B cell (primary cell): ENCODE measurements at regions not wholly inside any gene's neighbourhood (a gene's known extent, or its start where the extent isn't known, plus 50 kb on each side); places are given as distances from the start of the nearest gene placed in this dataset.

Source experiments
- ATAC-seq: fragments of 200-7000 bp; cut with Tn5 transposase; one replicate; pipeline ENCODE4 v1.10.0; 2021; ENCODE audit warnings: low read depth, mild to moderate bottlenecking, moderate number of reproducible peaks, moderate library complexity
- CTCF ChIA-PET: fragments of 350-600 bp; sonication (Branson Sonifier 250); formaldehyde crosslinking; loops from one replicate; lab custom pipeline; 2021; ENCODE audit warnings: antibody characterized with exemption, inconsistent platforms; lab: Charles Lee
- POLR2A ChIA-PET: fragments of 350-600 bp; sonication (Branson Sonifier 250); formaldehyde crosslinking; loops from one replicate; lab custom pipeline; 2021; ENCODE audit warnings: antibody characterized with exemption; lab: Charles Lee
- DNase-seq: peaks from one replicate; pipeline ENCODE4 v3.0.0; 2013
- H2AFZ ChIP-seq: 2 replicates; pipeline ENCODE4 v1.6.1; 2012; ENCODE audit warnings: mild to moderate bottlenecking, low read depth, low read length; ENCODE audit not compliant: insufficient read depth, poor library complexity, severe bottlenecking
- H3K27ac ChIP-seq, 2 donors: 1 replicate in 1 of 2; 2 replicates in 1 of 2; pipeline ENCODE4 v1.5.1; 2012 to 2013; ENCODE audit warnings: low read length in 2 of 2, mild to moderate bottlenecking in 2 of 2, moderate library complexity in 1 of 2
- H3K27me3 ChIP-seq, 4 experiments: fragments of 200-600 bp in 1 of 4; sonication (generic) in 1 of 4; replicated peaks in 1 of 4; 1 replicate in 2 of 4; 2 replicates in 2 of 4; pipeline versions ENCODE4 v1.6.1 to v1.7.0; 2013 to 2016; ENCODE audit warnings: low read length in 3 of 4, mild to moderate bottlenecking in 2 of 4, mixed read lengths in 1 of 4, moderate library complexity in 1 of 4; ENCODE audit not compliant: insufficient read depth in 4 of 4, control insufficient read depth in 3 of 4; ENCODE audit errors: control extremely low read depth in 1 of 4
- H3K36me3 ChIP-seq, 2 experiments: replicated peaks in 1 of 2; 1 replicate in 1 of 2; 2 replicates in 1 of 2; pipeline versions ENCODE4 v1.6.1 to v1.7.1; 2013; ENCODE audit warnings: low read length in 1 of 2; ENCODE audit not compliant: insufficient read depth in 2 of 2, control insufficient read depth in 1 of 2; ENCODE audit errors: control extremely low read depth in 1 of 2, extremely low read depth in 1 of 2
- H3K4me1 ChIP-seq, 2 donors: fragments of 200-600 bp in 1 of 2; sonication (generic) in 1 of 2; 1 replicate in 1 of 2; 2 replicates in 1 of 2; pipeline versions ENCODE4 v1.5.1 to v1.6.1; 2013 to 2017; ENCODE audit warnings: low read length in 2 of 2; ENCODE audit not compliant: control insufficient read depth in 2 of 2, insufficient read depth in 2 of 2
- H3K4me2 ChIP-seq: replicated peaks from 2 replicates; pipeline ENCODE3; 2012; ENCODE audit warnings: mild to moderate bottlenecking, low read depth, low read length; ENCODE audit not compliant: poor library complexity, severe bottlenecking
- H3K4me3 ChIP-seq, 5 experiments: fragments of 200-600 bp in 1 of 5; sonication (generic) in 1 of 5; 1 replicate in 3 of 5; 2 replicates in 2 of 5; pipeline versions ENCODE4 v1.5.1 to v1.7.0; 2011 to 2016; ENCODE audit warnings: low read length in 4 of 5, mild to moderate bottlenecking in 4 of 5, low read depth in 2 of 5, control low read depth in 1 of 5, moderate library complexity in 1 of 5; ENCODE audit not compliant: insufficient read depth in 1 of 5; ENCODE audit errors: control extremely low read depth in 1 of 5, extremely low read depth in 1 of 5
- H3K79me2 ChIP-seq: fragments of 200-600 bp; sonication (generic); one replicate; pipeline ENCODE4 v1.6.0; 2016; ENCODE audit warnings: low read length; ENCODE audit not compliant: control insufficient read depth, insufficient read depth
- H3K9ac ChIP-seq: fragments of 200-600 bp; sonication (generic); 2 replicates; pipeline ENCODE4 v1.6.1; 2017; ENCODE audit warnings: mild to moderate bottlenecking, low read length, moderate library complexity
- H3K9me3 ChIP-seq, 3 donors: one replicate each; pipeline versions ENCODE4 v1.6.1 to v1.7.1; 2013; ENCODE audit warnings: low read length in 2 of 3; ENCODE audit not compliant: control insufficient read depth in 2 of 3, insufficient read depth in 1 of 3; ENCODE audit errors: control extremely low read depth in 1 of 3
- H4K20me1 ChIP-seq: 2 replicates; pipeline ENCODE4 v1.6.0; 2012; ENCODE audit warnings: mild to moderate bottlenecking, low read length; ENCODE audit not compliant: insufficient read depth, control insufficient read depth, poor library complexity, severe bottlenecking
- H3K27ac Mint-ChIP-seq: one replicate; pipeline ENCODE4 v1.8.0; 2021; ENCODE audit warnings: mixed read lengths
- H3K27me3 Mint-ChIP-seq: one replicate; pipeline ENCODE4 v1.8.0; 2021; ENCODE audit warnings: mixed read lengths
- H3K4me1 Mint-ChIP-seq: one replicate; pipeline ENCODE4 v1.8.0; 2021; ENCODE audit warnings: mixed read lengths
- H3K4me3 Mint-ChIP-seq: one replicate; pipeline ENCODE4 v1.8.0; 2021; ENCODE audit warnings: mixed read lengths
- H3K9me3 Mint-ChIP-seq: one replicate; pipeline ENCODE4 v1.8.0; 2022; ENCODE audit warnings: mixed read lengths; ENCODE audit not compliant: insufficient read depth
- EZH2 ChIP-seq: IDR thresholded peaks from 2 replicates; pipeline ENCODE4 v1.6.1; 2012; ENCODE audit warnings: borderline replicate concordance, low read depth, mild to moderate bottlenecking, moderate library complexity, low read length; ENCODE audit not compliant: insufficient read depth, poor library complexity, severe bottlenecking
- WGBS: methylation state at CpG from one replicate; pipeline ENCODE4 v1.1.5; 2013; ENCODE audit warnings: missing lambda C conversion rate; ENCODE audit not compliant: insufficient coverage; 5-methylcytosine and 5-hydroxymethylcytosine counted together
- intact Hi-C: fragments of 100-400 bp; cut with micrococcal nuclease; formaldehyde crosslinking; loops from one replicate; pipeline ENCODE4 v1.10.0; 2022
- TF ChIP-seq, protein P1 (sequence below): fragments of 200-600 bp; IDR thresholded peaks from one replicate; pipeline ENCODE4 v1.8.0; 2022; ENCODE audit warnings: antibody characterized with exemption, mild to moderate bottlenecking

DNA sequence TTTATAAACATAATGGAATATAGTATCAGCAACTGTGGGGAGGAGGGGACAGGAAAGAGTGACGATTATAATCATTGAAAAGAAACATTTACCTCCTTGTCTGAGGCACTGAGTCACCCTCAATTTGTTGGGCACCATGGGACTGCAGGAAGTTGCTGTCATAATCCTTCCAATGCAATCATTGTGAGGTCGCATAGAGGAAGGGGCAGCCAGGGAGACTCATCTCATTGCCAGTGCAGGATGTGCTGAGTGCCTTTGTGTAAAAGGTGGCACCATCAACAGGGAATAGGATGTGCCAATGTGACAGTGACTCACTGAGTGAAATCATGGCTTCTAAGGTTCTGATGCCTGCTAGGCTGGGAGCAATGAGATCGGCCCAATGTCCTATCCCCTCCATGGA lies 300.4 kb upstream of the ADAMTS9 start:
- no peak for ATAC-seq
- ChIA-PET POLR2A (no interaction called here), CTCF (no interaction called here)
- no peaks in the 10 kb centered on the region for H3K4me1 Mint-ChIP-seq
- no peaks in the 10 kb centered on the region for H4K20me1 ChIP-seq
- no peak overlapping the region for H3K4me2 ChIP-seq
- TF ChIP-seq, protein P1, sequence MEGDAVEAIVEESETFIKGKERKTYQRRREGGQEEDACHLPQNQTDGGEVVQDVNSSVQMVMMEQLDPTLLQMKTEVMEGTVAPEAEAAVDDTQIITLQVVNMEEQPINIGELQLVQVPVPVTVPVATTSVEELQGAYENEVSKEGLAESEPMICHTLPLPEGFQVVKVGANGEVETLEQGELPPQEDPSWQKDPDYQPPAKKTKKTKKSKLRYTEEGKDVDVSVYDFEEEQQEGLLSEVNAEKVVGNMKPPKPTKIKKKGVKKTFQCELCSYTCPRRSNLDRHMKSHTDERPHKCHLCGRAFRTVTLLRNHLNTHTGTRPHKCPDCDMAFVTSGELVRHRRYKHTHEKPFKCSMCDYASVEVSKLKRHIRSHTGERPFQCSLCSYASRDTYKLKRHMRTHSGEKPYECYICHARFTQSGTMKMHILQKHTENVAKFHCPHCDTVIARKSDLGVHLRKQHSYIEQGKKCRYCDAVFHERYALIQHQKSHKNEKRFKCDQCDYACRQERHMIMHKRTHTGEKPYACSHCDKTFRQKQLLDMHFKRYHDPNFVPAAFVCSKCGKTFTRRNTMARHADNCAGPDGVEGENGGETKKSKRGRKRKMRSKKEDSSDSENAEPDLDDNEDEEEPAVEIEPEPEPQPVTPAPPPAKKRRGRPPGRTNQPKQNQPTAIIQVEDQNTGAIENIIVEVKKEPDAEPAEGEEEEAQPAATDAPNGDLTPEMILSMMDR: no peak
- no peak for TF ChIP-seq EZH2
- H3K4me3 ChIP-seq: no peak overlapping the region
- 92% methylated on average over 1 of the region's 3 CpGs for WGBS
- H3K4me1 ChIP-seq: no peaks in the 10 kb centered on the region
- no peaks in the 10 kb centered on the region for H3K27me3 ChIP-seq
- intact Hi-C loops: no loop called here
- no peak overlapping the region for H3K9ac ChIP-seq
- no peaks in the 10 kb centered on the region for H3K9me3 ChIP-seq
- H3K27ac ChIP-seq: no peak overlapping the region
- H2AFZ ChIP-seq: no peak overlapping the region
- no peaks in the 10 kb centered on the region for H3K36me3 ChIP-seq
- no peak overlapping the region for H3K4me3 Mint-ChIP-seq
- H3K79me2 ChIP-seq: no peaks in the 10 kb centered on the region
- no peak for DNase-seq
- H3K27me3 Mint-ChIP-seq: no peaks in the 10 kb centered on the region
- H3K27ac Mint-ChIP-seq: no peak overlapping the region
- peaks cover 8% of the 10 kb centered on the region for H3K9me3 Mint-ChIP-seq

DNA sequence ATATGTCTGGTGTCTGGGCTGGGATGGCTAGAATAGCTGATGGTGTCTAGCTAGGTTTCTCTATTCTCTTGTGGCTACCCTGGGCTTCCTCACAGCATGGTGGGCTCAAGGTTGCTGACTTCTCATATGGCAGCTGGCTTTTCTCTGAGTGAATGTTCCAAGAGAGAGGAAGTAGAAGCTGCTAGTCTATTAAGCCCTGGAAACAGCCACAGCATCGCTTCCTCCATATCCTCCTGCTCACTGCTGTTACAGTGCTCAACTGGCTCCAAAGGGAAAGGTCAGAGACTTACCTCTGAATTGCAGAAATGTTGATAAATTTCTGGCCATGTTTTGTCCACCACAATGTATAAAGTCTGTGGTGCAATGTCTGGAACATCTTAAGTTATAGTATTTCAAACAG lies 299.9 kb upstream of the ADAMTS9 start:
- Mint-ChIP-seq H3K4me1 (no peaks in the 10 kb centered on the region), H3K4me3 (no peak overlapping the region), H3K27me3 (no peaks in the 10 kb centered on the region), H3K27ac (no peak overlapping the region), H3K9me3 (peaks cover 8% of the 10 kb centered on the region)
- no peaks in the 10 kb centered on the region for H3K36me3 ChIP-seq
- ChIA-PET POLR2A (no interaction called here), CTCF (no interaction called here)
- no peaks in the 10 kb centered on the region for H3K79me2 ChIP-seq
- ATAC-seq (no peak), DNase-seq (no peak)
- no CpG with 5 or more reads among the region's 1 CpG for WGBS
- no peaks in the 10 kb centered on the region for H4K20me1 ChIP-seq
- H3K9ac ChIP-seq: no peak overlapping the region
- H3K4me3 ChIP-seq: no peak overlapping the region
- no peaks in the 10 kb centered on the region for H3K27me3 ChIP-seq
- H3K4me1 ChIP-seq: no peaks in the 10 kb centered on the region
- no peak overlapping the region for H2AFZ ChIP-seq
- TF ChIP-seq EZH2: no peak
- TF ChIP-seq, protein P1: no peak
- intact Hi-C loops: no loop called here
- no peak overlapping the region for H3K4me2 ChIP-seq
- H3K27ac ChIP-seq: no peak overlapping the region
- no peaks in the 10 kb centered on the region for H3K9me3 ChIP-seq
